Gastroesophageal sphincter (tissue), 3 donors: ENCODE measurements at regions not wholly inside any gene's neighbourhood (a gene's known extent, or its start where the extent isn't known, plus 50 kb on each side); places are given as distances from the start of the nearest gene placed in this dataset.

Experiments used
- CTCF ChIP-seq, 4 experiments: fragments of 200-600 bp in 2 of 4; fragments of 450-650 bp in 2 of 4; sonication (generic) in 1 of 4; IDR thresholded peaks; one replicate each; pipeline ENCODE4 v1.5.1; 2017 to 2019; ENCODE audit warnings: antibody characterized with exemption in 4 of 4, mild to moderate bottlenecking in 2 of 4, moderate library complexity in 2 of 4
- EP300 ChIP-seq: sonication (generic); formaldehyde crosslinking; IDR thresholded peaks from one replicate; pipeline ENCODE4 v1.6.1; 2017; ENCODE audit warnings: antibody characterized with exemption, mild to moderate bottlenecking
- POLR2A ChIP-seq, 2 donors: fragments of 450-650 bp; IDR thresholded peaks; one replicate each; pipeline ENCODE4 v1.6.1; 2017; ENCODE audit warnings: antibody characterized with exemption in 2 of 2, mild to moderate bottlenecking in 2 of 2, moderate library complexity in 1 of 2
- POLR2AphosphoS5 ChIP-seq: sonication (generic); formaldehyde crosslinking; IDR thresholded peaks from one replicate; pipeline ENCODE4 v1.6.1; 2017; ENCODE audit warnings: antibody characterized with exemption

- TF ChIP-seq POLR2A (IDR thresholded peaks at IDR 0.05) (no peak), POLR2AphosphoS5 (no peak), CTCF (IDR thresholded peaks at IDR 0.05) (no peak), EP300 (no peak)
These were observed 76.2 kb upstream of the NPAS2 start for GRCh38 chr2:100743741-100744140.
